Thymus (tissue), 11 donors: ENCODE measurements at regions not wholly inside any gene's neighbourhood (a gene's known extent, or its start where the extent isn't known, plus 50 kb on each side); places are given as distances from the start of the nearest gene placed in this dataset.

Experiments used
- DNase-seq, 9 donors: peaks; one replicate each; pipeline ENCODE4 v3.0.0-alpha.2; 2013; ENCODE audit warnings: low spot score in 9 of 9, low read depth in 6 of 9, missing footprints in 1 of 9
- H3K27ac ChIP-seq, 2 donors: one replicate each; pipeline ENCODE4 v1.5.1; 2013; ENCODE audit warnings: control low read depth in 1 of 2, low read depth in 1 of 2, low read length in 1 of 2, mild to moderate bottlenecking in 1 of 2, moderate library complexity in 1 of 2
- H3K27me3 ChIP-seq, 2 donors: one replicate each; pipeline ENCODE4 v1.5.1; 2013; ENCODE audit warnings: low read length in 1 of 2; ENCODE audit not compliant: control insufficient read depth in 2 of 2, insufficient read depth in 1 of 2
- H3K36me3 ChIP-seq, 2 donors: one replicate each; pipeline ENCODE4 v1.5.1; 2013; ENCODE audit warnings: low read length in 1 of 2, mild to moderate bottlenecking in 1 of 2, moderate library complexity in 1 of 2; ENCODE audit not compliant: control insufficient read depth in 2 of 2, insufficient read depth in 2 of 2
- H3K4me1 ChIP-seq, 2 donors: one replicate each; pipeline ENCODE4 v1.5.1; 2013; ENCODE audit warnings: low read length in 2 of 2; ENCODE audit not compliant: control insufficient read depth in 2 of 2, insufficient read depth in 2 of 2
- H3K4me3 ChIP-seq, 2 donors: one replicate each; pipeline ENCODE4 v1.5.1; 2013; ENCODE audit warnings: low read length in 2 of 2, control low read depth in 1 of 2, mild to moderate bottlenecking in 1 of 2
- H3K9me3 ChIP-seq, 2 donors: one replicate each; pipeline ENCODE4 v1.5.1; 2013; ENCODE audit warnings: low read length in 1 of 2, mild to moderate bottlenecking in 1 of 2; ENCODE audit not compliant: control insufficient read depth in 2 of 2, insufficient read depth in 1 of 2
- WGBS: extraction: QIAGEN DNeasy Blood & Tissue Kit; methylation state at CpG from one replicate; pipeline ENCODE4 v1.1.7; 2013; 5-methylcytosine and 5-hydroxymethylcytosine counted together
- donor health status: healthy.

DNA sequence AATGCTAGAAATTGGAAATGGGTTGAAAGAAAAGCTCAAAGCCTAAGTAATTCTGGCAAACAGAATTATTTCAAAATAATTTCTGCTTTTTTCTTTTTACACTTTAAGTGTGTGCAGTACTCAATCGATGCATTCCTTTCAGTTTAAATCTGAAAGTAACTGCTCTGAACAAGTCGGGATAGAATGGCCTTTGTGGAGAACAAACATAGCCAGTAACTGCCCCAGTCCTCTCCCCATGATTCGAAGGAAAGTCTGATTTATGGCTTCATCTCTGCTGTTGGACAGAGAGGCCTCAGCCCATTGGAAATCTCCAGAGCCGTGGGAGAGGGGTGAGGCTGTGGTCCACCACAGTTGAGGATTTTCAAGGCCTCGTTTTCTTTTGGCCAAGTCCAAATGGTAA is 174.0 kb upstream of the TLL1 start:
- DNase-seq, result no peak
- H3K27me3 ChIP-seq, result no peaks in the 10 kb centered on the region
- no peaks in the 10 kb centered on the region for H3K36me3 ChIP-seq
- H3K9me3 ChIP-seq, result no peaks in the 10 kb centered on the region
- 91% methylated on average over 5 of the region's 5 CpGs for WGBS
- H3K27ac ChIP-seq, result no peak overlapping the region
- H3K4me3 ChIP-seq, result no peak overlapping the region
- no peaks in the 10 kb centered on the region for H3K4me1 ChIP-seq

DNA sequence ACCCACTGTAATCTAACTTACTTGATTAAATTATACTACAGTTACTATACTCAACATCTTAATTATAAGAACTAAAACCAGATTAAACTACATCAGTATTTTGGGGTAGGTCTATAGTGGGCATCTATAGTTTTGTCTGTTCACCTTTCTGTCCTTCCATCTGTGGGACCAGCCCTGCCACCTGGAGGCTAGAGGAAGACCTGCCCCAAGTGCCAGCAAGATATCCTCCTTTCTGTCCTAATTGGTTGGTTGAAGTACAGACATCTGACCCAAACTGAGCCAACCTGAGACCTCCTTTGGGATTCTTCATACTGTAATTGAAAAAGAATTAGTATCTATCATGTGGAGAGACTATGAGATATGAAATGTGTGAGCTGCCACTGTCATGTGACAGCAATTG is 172.2 kb upstream of the TLL1 start:
- no peaks in the 10 kb centered on the region for H3K4me1 ChIP-seq
- H3K9me3 ChIP-seq, result no peaks in the 10 kb centered on the region
- H3K36me3 ChIP-seq, result no peaks in the 10 kb centered on the region
- no peak overlapping the region for H3K4me3 ChIP-seq
- H3K27ac ChIP-seq, result no peak overlapping the region
- no peak for DNase-seq
- no peaks in the 10 kb centered on the region for H3K27me3 ChIP-seq

DNA sequence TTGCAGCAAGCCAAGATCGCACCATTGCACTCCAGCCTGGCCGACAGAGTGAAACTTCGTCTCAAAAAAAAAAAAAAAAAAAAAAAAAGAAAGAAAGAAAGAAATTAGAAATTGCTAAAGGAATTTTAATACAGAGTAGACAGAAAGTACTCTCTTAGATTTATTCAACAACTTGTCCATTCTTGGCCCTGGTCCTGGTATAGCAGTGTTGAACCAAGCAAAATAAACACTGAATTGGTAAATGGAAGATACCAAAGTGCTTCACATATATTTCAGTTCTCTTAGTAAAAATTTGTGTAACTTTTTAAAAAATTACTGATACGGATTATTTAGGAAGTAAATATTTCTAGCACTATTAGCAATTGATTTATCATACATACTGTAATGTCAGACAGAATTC is 165.9 kb upstream of the TLL1 start:
- WGBS, result 98% methylated on average over 4 of the region's 4 CpGs
- H3K4me1 ChIP-seq, result no peaks in the 10 kb centered on the region
- no peaks in the 10 kb centered on the region for H3K27me3 ChIP-seq
- no peak overlapping the region for H3K27ac ChIP-seq
- no peaks in the 10 kb centered on the region for H3K9me3 ChIP-seq
- no peak for DNase-seq
- no peaks in the 10 kb centered on the region for H3K36me3 ChIP-seq
- no peak overlapping the region for H3K4me3 ChIP-seq

DNA sequence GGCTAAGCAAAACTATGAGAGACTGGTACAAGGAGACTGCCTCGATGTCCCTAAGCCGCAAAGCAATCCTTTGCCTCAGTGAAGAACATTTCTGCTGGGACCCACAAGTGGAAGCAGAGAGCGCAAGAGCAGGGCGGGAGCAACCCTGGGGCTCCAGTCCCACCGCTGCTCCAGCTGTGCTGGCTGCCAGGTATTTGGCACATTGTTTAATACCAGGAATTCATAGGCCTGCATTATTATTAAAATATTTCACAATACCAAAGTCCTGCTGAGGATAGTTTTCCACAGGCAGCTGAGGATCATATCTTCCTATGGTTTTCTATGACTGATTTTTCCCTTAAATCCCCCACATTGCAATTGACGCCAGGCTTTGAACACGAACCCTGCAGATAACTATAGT is 163.5 kb upstream of the TLL1 start:
- no peak for DNase-seq
- WGBS, result 95% methylated on average over 7 of the region's 7 CpGs

DNA sequence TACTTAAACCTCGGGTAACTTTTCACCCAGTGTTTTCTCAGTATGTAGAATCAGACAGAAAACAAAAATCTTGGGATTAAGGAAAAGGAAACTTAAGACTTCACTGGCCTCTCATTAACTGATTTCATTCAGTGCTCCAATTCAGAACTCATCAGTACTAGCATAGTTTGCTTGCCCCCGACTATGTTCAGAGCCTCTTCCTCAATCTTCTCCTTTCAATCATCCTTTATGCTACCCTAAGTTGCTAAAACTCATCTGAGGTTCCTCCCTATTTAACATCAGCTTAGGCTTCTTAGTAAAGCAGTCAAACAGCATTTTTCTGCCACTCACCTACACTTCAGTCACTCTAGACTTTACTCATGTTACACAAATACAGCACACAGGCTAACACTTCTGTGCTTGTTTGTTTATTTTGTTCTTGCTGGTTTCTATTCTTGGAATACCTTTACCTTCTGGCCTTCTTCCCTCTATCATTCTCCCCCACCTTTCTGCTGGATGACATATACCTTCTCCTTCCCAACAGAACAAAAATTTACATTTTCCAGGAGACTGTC is 163.0 kb upstream of the TLL1 start:
- Histone ChIP-seq H3K27ac (no peak overlapping the region), H3K4me1 (no peaks in the 10 kb centered on the region), H3K9me3 (no peaks in the 10 kb centered on the region), H3K4me3 (no peak overlapping the region), H3K36me3 (no peaks in the 10 kb centered on the region), H3K27me3 (no peaks in the 10 kb centered on the region)
- DNase-seq, result no peak
- 82% methylated on average over 2 of the region's 2 CpGs for WGBS

More for the DNA sequence above, 163.5 kb upstream of the TLL1 start:
- Histone ChIP-seq H3K36me3 (no peaks in the 10 kb centered on the region), H3K4me3 (no peak overlapping the region), H3K4me1 (no peaks in the 10 kb centered on the region), H3K27ac (no peak overlapping the region), H3K9me3 (no peaks in the 10 kb centered on the region), H3K27me3 (no peaks in the 10 kb centered on the region)

DNA sequence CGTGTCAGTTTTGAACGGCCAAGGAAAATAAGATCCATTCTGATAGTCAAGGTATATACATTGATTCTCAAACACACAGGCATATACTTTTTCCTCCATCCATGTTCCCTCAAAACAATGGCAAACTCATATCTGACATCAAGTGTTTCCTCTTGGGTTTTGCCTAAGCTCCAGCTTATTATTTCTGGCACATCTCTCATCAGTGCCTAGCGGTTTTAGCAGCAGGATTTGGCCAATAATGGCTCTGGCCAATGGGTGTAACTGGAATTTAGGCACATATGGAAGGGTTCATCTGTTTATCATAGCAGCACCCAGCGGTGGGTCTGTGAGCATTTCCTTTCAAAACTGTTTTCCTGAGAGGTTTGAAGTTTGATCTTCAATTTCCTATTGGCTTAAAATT is 161.6 kb upstream of the TLL1 start:
- H3K4me1 ChIP-seq, result no peaks in the 10 kb centered on the region
- H3K27me3 ChIP-seq, result no peaks in the 10 kb centered on the region
- DNase-seq, result no peak
- H3K4me3 ChIP-seq, result no peak overlapping the region
- no peaks in the 10 kb centered on the region for H3K36me3 ChIP-seq
- no peak overlapping the region for H3K27ac ChIP-seq
- WGBS, result 86% methylated on average over 4 of the region's 4 CpGs
- H3K9me3 ChIP-seq, result no peaks in the 10 kb centered on the region

DNA sequence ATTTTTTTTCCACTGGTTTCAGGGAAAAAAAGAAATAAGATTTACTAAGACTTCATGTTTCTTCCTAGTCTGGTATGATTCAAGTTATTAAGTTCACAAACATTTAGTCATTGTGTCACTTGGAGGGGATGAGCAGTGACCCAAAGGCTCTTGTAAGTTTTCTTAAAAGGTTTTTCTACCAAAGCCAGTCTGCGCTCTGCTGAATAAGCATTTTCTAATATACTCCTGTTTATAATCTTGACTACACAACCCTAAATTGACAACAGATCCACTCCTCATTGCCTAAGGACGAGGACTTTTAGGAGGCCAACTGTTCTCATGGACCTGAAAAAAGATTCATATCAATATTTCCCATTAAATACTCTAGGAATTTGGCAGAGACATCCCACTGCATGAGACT is 161.1 kb upstream of the TLL1 start:
- no peaks in the 10 kb centered on the region for H3K9me3 ChIP-seq
- no peaks in the 10 kb centered on the region for H3K4me1 ChIP-seq
- WGBS, result 88% methylated on average over 2 of the region's 2 CpGs
- no peak for DNase-seq
- no peak overlapping the region for H3K4me3 ChIP-seq
- H3K27ac ChIP-seq, result no peak overlapping the region
- no peaks in the 10 kb centered on the region for H3K27me3 ChIP-seq
- H3K36me3 ChIP-seq, result no peaks in the 10 kb centered on the region

DNA sequence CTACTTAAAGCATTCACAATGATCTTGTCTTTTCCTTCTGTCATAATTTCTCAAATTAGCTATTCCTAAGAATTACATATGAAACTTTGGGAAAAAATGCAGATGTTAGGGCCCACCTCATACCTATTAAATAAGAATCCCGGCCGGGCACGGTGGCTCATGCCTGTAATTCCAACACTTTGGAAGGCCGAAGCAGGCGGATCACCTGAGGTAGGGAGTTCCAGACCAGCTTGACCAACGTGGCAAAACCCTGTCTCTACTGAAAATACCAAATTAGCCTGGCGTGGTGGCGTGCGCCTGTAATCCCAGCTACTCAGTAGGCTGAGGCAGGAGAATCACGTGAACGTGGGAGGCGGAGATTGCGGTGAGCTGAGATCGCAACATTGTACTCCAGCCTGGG is 158.4 kb upstream of the TLL1 start:
- 96% methylated on average over 14 of the region's 14 CpGs for WGBS
- Histone ChIP-seq H3K27me3 (no peaks in the 10 kb centered on the region), H3K27ac (no peak overlapping the region), H3K9me3 (no peaks in the 10 kb centered on the region), H3K36me3 (no peaks in the 10 kb centered on the region), H3K4me1 (no peaks in the 10 kb centered on the region), H3K4me3 (no peak overlapping the region)
- no peak for DNase-seq

DNA sequence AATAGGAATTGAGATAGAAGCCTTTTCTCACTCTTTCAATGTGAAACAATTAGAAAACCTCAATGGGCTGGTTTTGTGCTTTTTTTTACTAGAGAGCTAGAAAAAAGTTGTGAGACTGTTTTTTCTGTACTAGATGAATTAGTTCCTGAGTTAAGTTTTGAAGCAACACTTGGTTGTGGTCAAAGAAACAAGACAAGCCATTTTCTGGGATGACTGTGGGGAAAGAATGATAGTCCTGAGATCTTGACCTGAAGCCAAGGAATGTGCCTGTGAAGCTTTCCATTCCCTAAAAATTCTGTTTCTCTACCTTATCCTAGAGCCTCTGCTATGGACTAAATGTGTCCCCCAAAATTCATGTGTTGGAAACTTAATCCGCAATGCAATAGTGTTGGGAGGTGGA is 157.8 kb upstream of the TLL1 start:
- no peaks in the 10 kb centered on the region for H3K27me3 ChIP-seq
- no peak for DNase-seq
- H3K4me1 ChIP-seq, result no peaks in the 10 kb centered on the region
- 97% methylated on average over 1 of the region's 1 CpG for WGBS
- no peak overlapping the region for H3K27ac ChIP-seq
- H3K36me3 ChIP-seq, result no peaks in the 10 kb centered on the region
- H3K4me3 ChIP-seq, result no peak overlapping the region
- no peaks in the 10 kb centered on the region for H3K9me3 ChIP-seq

DNA sequence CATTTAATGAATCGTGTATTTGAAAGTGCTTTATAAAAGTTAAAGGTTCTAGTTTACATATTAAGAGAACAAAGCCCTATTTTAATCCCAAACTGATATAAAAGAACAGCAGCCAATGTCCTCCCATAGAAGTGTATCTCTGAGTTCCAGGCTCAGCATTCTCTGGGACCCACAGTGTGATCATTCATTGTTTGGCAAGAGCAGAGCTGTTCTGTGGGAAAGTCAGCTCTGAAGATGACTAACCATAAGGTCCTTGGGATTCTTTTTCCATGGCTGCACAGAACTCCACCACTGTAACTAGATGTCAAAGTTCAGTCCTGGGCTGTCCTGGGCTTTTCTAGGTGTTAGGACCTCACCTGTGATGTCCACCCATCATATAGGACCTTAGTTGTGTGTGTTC is 157.0 kb upstream of the TLL1 start:
- no peak overlapping the region for H3K27ac ChIP-seq
- 95% methylated on average over 1 of the region's 1 CpG for WGBS
- H3K36me3 ChIP-seq, result no peaks in the 10 kb centered on the region
- H3K9me3 ChIP-seq, result no peaks in the 10 kb centered on the region
- no peak for DNase-seq
- no peak overlapping the region for H3K4me3 ChIP-seq
- H3K4me1 ChIP-seq, result no peaks in the 10 kb centered on the region
- H3K27me3 ChIP-seq, result no peaks in the 10 kb centered on the region
